Colonic mucosa (tissue), 4 donors: ENCODE measurements at regions not wholly inside any gene's neighbourhood (a gene's known extent, or its start where the extent isn't known, plus 50 kb on each side); places are given as distances from the start of the nearest gene placed in this dataset.

Experiments used
- DNase-seq: peaks from one replicate; pipeline ENCODE4 v3.0.0-alpha.2; 2020
- H3K27ac ChIP-seq: fragments of 200-600 bp; one replicate; pipeline ENCODE4 v1.8.0; 2021
- H3K27me3 ChIP-seq: fragments of 200-600 bp; one replicate; pipeline ENCODE4 v1.8.0; 2021
- H3K36me3 ChIP-seq: fragments of 200-600 bp; one replicate; pipeline ENCODE4 v1.8.0; 2021
- H3K4me1 ChIP-seq: fragments of 200-600 bp; one replicate; pipeline ENCODE4 v1.8.0; 2021; ENCODE audit warnings: mild to moderate bottlenecking
- H3K4me3 ChIP-seq: fragments of 200-600 bp; one replicate; pipeline ENCODE4 v1.8.0; 2021
- H3K9ac ChIP-seq, 2 donors: one replicate each; pipeline ENCODE4 v1.7.0; 2013; ENCODE audit warnings: control low read depth in 2 of 2, low read depth in 2 of 2, low read length in 2 of 2
- H3K9me3 ChIP-seq: fragments of 200-600 bp; one replicate; pipeline ENCODE4 v1.8.0; 2021
- intact Hi-C: fragments of 100-400 bp; cut with DNase I; formaldehyde crosslinking; loops from one replicate; pipeline ENCODE4 v1.14.1; 2022
- TF ChIP-seq, protein P1 (sequence below): fragments of 200-600 bp; IDR thresholded peaks from one replicate; pipeline ENCODE4 v1.8.0; 2022; ENCODE audit warnings: antibody characterized with exemption, mild to moderate bottlenecking
- donor health status: healthy.
- donor health status: DM: no; HTN: no; CAD: no.
- donor health status: DM: no; HTN: no; CAD: no.

- intact Hi-C loops: no loop called here
- no peaks in the 10 kb centered on the region for H3K4me1 ChIP-seq
- no peak overlapping the region for H3K27ac ChIP-seq
- H3K9ac ChIP-seq: no peak overlapping the region
- H3K9me3 ChIP-seq: no peaks in the 10 kb centered on the region
- no peak overlapping the region for H3K4me3 ChIP-seq
- H3K27me3 ChIP-seq: no peaks in the 10 kb centered on the region
- no peaks in the 10 kb centered on the region for H3K36me3 ChIP-seq
- TF ChIP-seq, protein P1, sequence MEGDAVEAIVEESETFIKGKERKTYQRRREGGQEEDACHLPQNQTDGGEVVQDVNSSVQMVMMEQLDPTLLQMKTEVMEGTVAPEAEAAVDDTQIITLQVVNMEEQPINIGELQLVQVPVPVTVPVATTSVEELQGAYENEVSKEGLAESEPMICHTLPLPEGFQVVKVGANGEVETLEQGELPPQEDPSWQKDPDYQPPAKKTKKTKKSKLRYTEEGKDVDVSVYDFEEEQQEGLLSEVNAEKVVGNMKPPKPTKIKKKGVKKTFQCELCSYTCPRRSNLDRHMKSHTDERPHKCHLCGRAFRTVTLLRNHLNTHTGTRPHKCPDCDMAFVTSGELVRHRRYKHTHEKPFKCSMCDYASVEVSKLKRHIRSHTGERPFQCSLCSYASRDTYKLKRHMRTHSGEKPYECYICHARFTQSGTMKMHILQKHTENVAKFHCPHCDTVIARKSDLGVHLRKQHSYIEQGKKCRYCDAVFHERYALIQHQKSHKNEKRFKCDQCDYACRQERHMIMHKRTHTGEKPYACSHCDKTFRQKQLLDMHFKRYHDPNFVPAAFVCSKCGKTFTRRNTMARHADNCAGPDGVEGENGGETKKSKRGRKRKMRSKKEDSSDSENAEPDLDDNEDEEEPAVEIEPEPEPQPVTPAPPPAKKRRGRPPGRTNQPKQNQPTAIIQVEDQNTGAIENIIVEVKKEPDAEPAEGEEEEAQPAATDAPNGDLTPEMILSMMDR: no peak
- DNase-seq: no peak
These were observed 787.8 kb downstream of the LIG4 start for GRCh38 chr13:107427536-107427935.

- Histone ChIP-seq H3K4me1 (no peaks in the 10 kb centered on the region), H3K27ac (no peak overlapping the region), H3K27me3 (no peaks in the 10 kb centered on the region), H3K9ac (no peak overlapping the region), H3K36me3 (no peaks in the 10 kb centered on the region), H3K4me3 (no peak overlapping the region), H3K9me3 (no peaks in the 10 kb centered on the region)
- TF ChIP-seq, protein P1: no peak
- intact Hi-C loops: no loop called here
- no peak for DNase-seq
These were observed 792.9 kb downstream of the LIG4 start for GRCh38 chr13:107422421-107422820.

- DNase-seq: no peak
- Histone ChIP-seq H3K4me3 (no peak overlapping the region), H3K27ac (no peak overlapping the region), H3K36me3 (no peaks in the 10 kb centered on the region), H3K9ac (no peak overlapping the region), H3K4me1 (no peaks in the 10 kb centered on the region), H3K27me3 (no peaks in the 10 kb centered on the region), H3K9me3 (no peaks in the 10 kb centered on the region)
- TF ChIP-seq, protein P1: no peak
- intact Hi-C loops: no loop called here
These were observed 793.4 kb downstream of the LIG4 start for GRCh38 chr13:107421951-107422350.

GRCh38 chr13:107421028-107421427 lies 794.3 kb downstream of the LIG4 start:
- intact Hi-C loops: no loop called here
- Histone ChIP-seq H3K4me1 (no peaks in the 10 kb centered on the region), H3K9ac (no peak overlapping the region), H3K27me3 (no peaks in the 10 kb centered on the region), H3K36me3 (no peaks in the 10 kb centered on the region), H3K4me3 (no peak overlapping the region), H3K9me3 (no peaks in the 10 kb centered on the region), H3K27ac (no peak overlapping the region)
- DNase-seq: no peak
- TF ChIP-seq, protein P1: no peak

GRCh38 chr13:107413005-107413404 lies 802.3 kb downstream of the LIG4 start:
- H3K36me3 ChIP-seq: no peaks in the 10 kb centered on the region
- no peaks in the 10 kb centered on the region for H3K27me3 ChIP-seq
- H3K9ac ChIP-seq: no peak overlapping the region
- no peaks in the 10 kb centered on the region for H3K4me1 ChIP-seq
- intact Hi-C loops: no loop called here
- H3K4me3 ChIP-seq: no peak overlapping the region
- no peak overlapping the region for H3K27ac ChIP-seq
- no peak for DNase-seq
- TF ChIP-seq, protein P1: no peak
- no peaks in the 10 kb centered on the region for H3K9me3 ChIP-seq

GRCh38 chr13:107407074-107407473 lies 808.3 kb downstream of the LIG4 start:
- Histone ChIP-seq H3K9ac (no peak overlapping the region), H3K4me3 (no peak overlapping the region), H3K36me3 (no peaks in the 10 kb centered on the region), H3K27me3 (no peaks in the 10 kb centered on the region), H3K27ac (no peak overlapping the region), H3K4me1 (no peaks in the 10 kb centered on the region), H3K9me3 (no peaks in the 10 kb centered on the region)
- intact Hi-C loops: no loop called here
- no peak for DNase-seq
- TF ChIP-seq, protein P1: no peak
